ENCODE measurements at regions not wholly inside any gene's neighbourhood (a gene's known extent, or its start where the extent isn't known, plus 50 kb on each side); places are given as distances from the start of the nearest gene placed in this dataset.

DNA sequence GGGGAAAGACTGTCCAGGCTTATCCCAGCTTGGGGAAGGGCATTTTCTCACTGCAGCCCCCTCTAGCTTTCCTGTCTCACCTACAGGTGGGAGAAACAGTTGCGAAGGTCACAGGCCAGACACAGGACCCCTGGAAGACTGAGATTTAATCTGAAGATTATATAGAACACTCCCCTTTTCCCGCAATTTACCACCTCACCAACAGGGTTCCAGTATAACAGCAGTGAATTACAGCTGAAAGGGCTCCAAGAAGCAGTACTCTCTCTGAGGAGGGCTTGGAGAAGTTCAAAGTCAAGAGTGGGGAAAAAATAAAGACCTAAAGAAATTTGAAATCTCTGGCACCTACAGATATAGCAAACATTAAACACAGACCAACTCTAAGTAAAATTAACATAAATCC lies 111.9 kb downstream of the ANKRD60 start:
- TF ChIP-seq TAF1 (IDR thresholded peaks at IDR 0.05; ENCODE audit: borderline replicate concordance, insufficient read depth, low read length) (no peak), SIN3A (IDR thresholded peaks at IDR 0.05; ENCODE audit: borderline replicate concordance, insufficient read depth, low read length) (no peak)
- TF ChIP-seq, protein P1, sequence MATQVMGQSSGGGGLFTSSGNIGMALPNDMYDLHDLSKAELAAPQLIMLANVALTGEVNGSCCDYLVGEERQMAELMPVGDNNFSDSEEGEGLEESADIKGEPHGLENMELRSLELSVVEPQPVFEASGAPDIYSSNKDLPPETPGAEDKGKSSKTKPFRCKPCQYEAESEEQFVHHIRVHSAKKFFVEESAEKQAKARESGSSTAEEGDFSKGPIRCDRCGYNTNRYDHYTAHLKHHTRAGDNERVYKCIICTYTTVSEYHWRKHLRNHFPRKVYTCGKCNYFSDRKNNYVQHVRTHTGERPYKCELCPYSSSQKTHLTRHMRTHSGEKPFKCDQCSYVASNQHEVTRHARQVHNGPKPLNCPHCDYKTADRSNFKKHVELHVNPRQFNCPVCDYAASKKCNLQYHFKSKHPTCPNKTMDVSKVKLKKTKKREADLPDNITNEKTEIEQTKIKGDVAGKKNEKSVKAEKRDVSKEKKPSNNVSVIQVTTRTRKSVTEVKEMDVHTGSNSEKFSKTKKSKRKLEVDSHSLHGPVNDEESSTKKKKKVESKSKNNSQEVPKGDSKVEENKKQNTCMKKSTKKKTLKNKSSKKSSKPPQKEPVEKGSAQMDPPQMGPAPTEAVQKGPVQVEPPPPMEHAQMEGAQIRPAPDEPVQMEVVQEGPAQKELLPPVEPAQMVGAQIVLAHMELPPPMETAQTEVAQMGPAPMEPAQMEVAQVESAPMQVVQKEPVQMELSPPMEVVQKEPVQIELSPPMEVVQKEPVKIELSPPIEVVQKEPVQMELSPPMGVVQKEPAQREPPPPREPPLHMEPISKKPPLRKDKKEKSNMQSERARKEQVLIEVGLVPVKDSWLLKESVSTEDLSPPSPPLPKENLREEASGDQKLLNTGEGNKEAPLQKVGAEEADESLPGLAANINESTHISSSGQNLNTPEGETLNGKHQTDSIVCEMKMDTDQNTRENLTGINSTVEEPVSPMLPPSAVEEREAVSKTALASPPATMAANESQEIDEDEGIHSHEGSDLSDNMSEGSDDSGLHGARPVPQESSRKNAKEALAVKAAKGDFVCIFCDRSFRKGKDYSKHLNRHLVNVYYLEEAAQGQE (IDR thresholded peaks at IDR 0.05; ENCODE audit: insufficient read depth in 1 of 2, low read depth in 2 of 2, low read length in 2 of 2) = no peak
